ENCODE measurements at regions not wholly inside any gene's neighbourhood (a gene's known extent, or its start where the extent isn't known, plus 50 kb on each side); places are given as distances from the start of the nearest gene placed in this dataset.

- no peak for DNase-seq (ENCODE audit: low read depth)
- no peak overlapping the region for H3K4me3 ChIP-seq (ENCODE audit: low read depth, low read length)
- TF ChIP-seq, protein P1, sequence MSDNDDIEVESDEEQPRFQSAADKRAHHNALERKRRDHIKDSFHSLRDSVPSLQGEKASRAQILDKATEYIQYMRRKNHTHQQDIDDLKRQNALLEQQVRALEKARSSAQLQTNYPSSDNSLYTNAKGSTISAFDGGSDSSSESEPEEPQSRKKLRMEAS (IDR thresholded peaks at IDR 0.05; ENCODE audit: low read depth, low read length), result no peak
- no peak for TF ChIP-seq MYC (IDR thresholded peaks at IDR 0.05; ENCODE audit: low read depth, low read length)
- no peak for TF ChIP-seq POLR2A (IDR thresholded peaks at IDR 0.05; ENCODE audit: extremely low read depth, insufficient read length)
- TF ChIP-seq, protein P2, sequence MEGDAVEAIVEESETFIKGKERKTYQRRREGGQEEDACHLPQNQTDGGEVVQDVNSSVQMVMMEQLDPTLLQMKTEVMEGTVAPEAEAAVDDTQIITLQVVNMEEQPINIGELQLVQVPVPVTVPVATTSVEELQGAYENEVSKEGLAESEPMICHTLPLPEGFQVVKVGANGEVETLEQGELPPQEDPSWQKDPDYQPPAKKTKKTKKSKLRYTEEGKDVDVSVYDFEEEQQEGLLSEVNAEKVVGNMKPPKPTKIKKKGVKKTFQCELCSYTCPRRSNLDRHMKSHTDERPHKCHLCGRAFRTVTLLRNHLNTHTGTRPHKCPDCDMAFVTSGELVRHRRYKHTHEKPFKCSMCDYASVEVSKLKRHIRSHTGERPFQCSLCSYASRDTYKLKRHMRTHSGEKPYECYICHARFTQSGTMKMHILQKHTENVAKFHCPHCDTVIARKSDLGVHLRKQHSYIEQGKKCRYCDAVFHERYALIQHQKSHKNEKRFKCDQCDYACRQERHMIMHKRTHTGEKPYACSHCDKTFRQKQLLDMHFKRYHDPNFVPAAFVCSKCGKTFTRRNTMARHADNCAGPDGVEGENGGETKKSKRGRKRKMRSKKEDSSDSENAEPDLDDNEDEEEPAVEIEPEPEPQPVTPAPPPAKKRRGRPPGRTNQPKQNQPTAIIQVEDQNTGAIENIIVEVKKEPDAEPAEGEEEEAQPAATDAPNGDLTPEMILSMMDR (IDR thresholded peaks at IDR 0.05; ENCODE audit: low read depth, low read length), result no peak
Observed at GRCh38 chr6:54451516-54451915, 143.3 kb downstream of the TINAG start.

- no peak overlapping the region for H3K4me3 ChIP-seq (ENCODE audit: low read depth, low read length)
- DNase-seq (ENCODE audit: low read depth), result no peak
- TF ChIP-seq MYC (IDR thresholded peaks at IDR 0.05; ENCODE audit: low read depth, low read length) (no peak), POLR2A (IDR thresholded peaks at IDR 0.05; ENCODE audit: extremely low read depth, insufficient read length) (no peak)
- TF ChIP-seq, protein P2 (IDR thresholded peaks at IDR 0.05; ENCODE audit: low read depth, low read length), result no peak
- TF ChIP-seq, protein P1 (IDR thresholded peaks at IDR 0.05; ENCODE audit: low read depth, low read length), result no peak
Observed at GRCh38 chr6:54463354-54464024, 155.2 kb downstream of the TINAG start.

DNA sequence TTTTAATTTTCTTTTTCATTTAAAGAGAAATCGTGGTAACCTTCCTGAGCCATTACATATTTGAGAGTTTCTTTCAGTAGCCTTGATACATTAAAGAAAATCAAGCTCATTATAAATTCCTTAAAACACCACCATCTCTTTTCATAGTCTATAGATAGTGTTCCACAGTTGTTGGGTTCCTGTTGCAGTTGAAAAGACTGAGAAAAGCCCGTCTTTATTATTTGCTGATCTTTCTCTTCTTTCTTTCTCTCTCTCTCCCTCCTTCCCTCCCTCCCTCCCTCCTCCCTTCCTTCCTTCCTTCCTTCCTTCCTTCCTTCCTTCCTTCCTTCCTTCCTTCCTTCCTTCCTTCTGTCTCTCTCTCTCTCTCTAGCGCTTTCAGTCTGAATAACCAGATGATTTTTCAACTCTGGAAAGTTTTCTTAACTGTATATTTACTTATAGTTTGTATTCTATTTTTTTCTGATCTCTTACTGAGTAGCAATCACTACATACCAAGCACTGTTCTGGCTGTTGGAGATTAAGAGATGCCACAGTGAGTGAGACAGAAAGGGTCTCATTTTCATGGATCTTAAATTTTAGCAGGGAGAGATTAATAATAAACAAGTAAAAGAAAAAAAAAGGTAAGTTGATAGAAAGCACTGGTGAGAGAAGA, 157.5 kb downstream of the TINAG start:
- no peak for DNase-seq (ENCODE audit: low read depth)
- no peak for TF ChIP-seq POLR2A (IDR thresholded peaks at IDR 0.05; ENCODE audit: extremely low read depth, insufficient read length)
- TF ChIP-seq, protein P1 (IDR thresholded peaks at IDR 0.05; ENCODE audit: low read depth, low read length), result no peak
- TF ChIP-seq, protein P2 (IDR thresholded peaks at IDR 0.05; ENCODE audit: low read depth, low read length), result no peak
- no peak for TF ChIP-seq MYC (IDR thresholded peaks at IDR 0.05; ENCODE audit: low read depth, low read length)
- H3K4me3 ChIP-seq (ENCODE audit: low read depth, low read length), result no peak overlapping the region

GRCh38 chr6:54467384-54467783, 159.1 kb downstream of the TINAG start:
- no peak overlapping the region for H3K4me3 ChIP-seq (ENCODE audit: low read depth, low read length)
- no peak for DNase-seq (ENCODE audit: low read depth)
- TF ChIP-seq MYC (IDR thresholded peaks at IDR 0.05; ENCODE audit: low read depth, low read length), result no peak

DNA sequence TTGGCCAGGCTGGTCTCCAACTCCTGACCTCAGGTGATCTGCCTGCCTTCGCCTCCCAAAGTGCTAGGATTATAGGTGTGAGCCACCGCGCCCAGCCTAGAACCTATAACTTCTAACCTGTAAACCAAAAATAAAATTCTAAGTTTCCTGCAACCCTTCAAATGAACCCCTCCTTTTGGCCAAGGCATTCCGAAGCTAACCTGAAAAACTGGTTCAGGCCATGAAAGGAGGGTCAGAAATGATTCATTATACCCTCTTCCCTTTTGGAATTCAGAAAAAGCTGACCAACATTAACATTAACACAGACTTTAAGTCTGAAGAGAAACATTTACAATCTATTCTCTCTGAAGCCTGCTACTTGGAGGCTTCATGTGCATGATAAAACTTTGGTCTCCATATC, 165.1 kb downstream of the TINAG start:
- DNase-seq (ENCODE audit: low read depth), result no peak
- TF ChIP-seq, protein P2 (IDR thresholded peaks at IDR 0.05; ENCODE audit: low read depth, low read length), result no peak
- TF ChIP-seq POLR2A (IDR thresholded peaks at IDR 0.05; ENCODE audit: extremely low read depth, insufficient read length), result no peak
- TF ChIP-seq, protein P1 (IDR thresholded peaks at IDR 0.05; ENCODE audit: low read depth, low read length), result no peak
- TF ChIP-seq MYC (IDR thresholded peaks at IDR 0.05; ENCODE audit: low read depth, low read length), result no peak
- H3K4me3 ChIP-seq (ENCODE audit: low read depth, low read length), result no peak overlapping the region

GRCh38 chr6:54474898-54475297, 166.7 kb downstream of the TINAG start:
- TF ChIP-seq, protein P2 (IDR thresholded peaks at IDR 0.05; ENCODE audit: low read depth, low read length), result no peak
- TF ChIP-seq, protein P1 (IDR thresholded peaks at IDR 0.05; ENCODE audit: low read depth, low read length), result no peak
- TF ChIP-seq MYC (IDR thresholded peaks at IDR 0.05; ENCODE audit: low read depth, low read length) (no peak), POLR2A (IDR thresholded peaks at IDR 0.05; ENCODE audit: extremely low read depth, insufficient read length) (no peak)
- H3K4me3 ChIP-seq (ENCODE audit: low read depth, low read length), result no peak overlapping the region
- DNase-seq (ENCODE audit: low read depth), result no peak

Data from NB4 (cell line).